Liver (tissue), 7 donors: ENCODE measurements at regions not wholly inside any gene's neighbourhood (a gene's known extent, or its start where the extent isn't known, plus 50 kb on each side); places are given as distances from the start of the nearest gene placed in this dataset.
A peak's percentile ranks its signal among the peaks of the same experiment; 100 is the strongest.

Source experiments
- DNase-seq: peaks from one replicate; pipeline ENCODE4 v3.0.0-alpha.2; 2017; ENCODE audit warnings: low spot score
- H3K27ac ChIP-seq, 2 donors: one replicate each; pipeline ENCODE4 v1.7.0; 2013; ENCODE audit warnings: inconsistent platforms in 2 of 2, low read length in 2 of 2, control low read depth in 1 of 2, low read depth in 1 of 2, mild to moderate bottlenecking in 1 of 2
- H3K27me3 ChIP-seq, 4 donors: one replicate each; pipeline versions ENCODE4 v1.6.1 to v1.7.0; 2013; ENCODE audit warnings: low read length in 3 of 4, inconsistent platforms in 1 of 4, mild to moderate bottlenecking in 1 of 4, moderate library complexity in 1 of 4; ENCODE audit not compliant: control insufficient read depth in 4 of 4, insufficient read depth in 4 of 4
- H3K36me3 ChIP-seq, 4 donors: one replicate each; pipeline versions ENCODE4 v1.6.1 to v1.7.0; 2013; ENCODE audit warnings: low read length in 3 of 4, mild to moderate bottlenecking in 3 of 4, low read depth in 1 of 4, moderate library complexity in 1 of 4; ENCODE audit not compliant: control insufficient read depth in 4 of 4, insufficient read depth in 3 of 4
- H3K4me1 ChIP-seq, 4 donors: one replicate each; pipeline versions ENCODE4 v1.6.1 to v1.7.0; 2013; ENCODE audit warnings: low read length in 3 of 4, mild to moderate bottlenecking in 3 of 4, moderate library complexity in 1 of 4; ENCODE audit not compliant: control insufficient read depth in 4 of 4, insufficient read depth in 4 of 4
- H3K4me3 ChIP-seq, 3 donors: one replicate each; pipeline versions ENCODE4 v1.6.1 to v1.7.0; 2013; ENCODE audit warnings: low read length in 3 of 3, control low read depth in 1 of 3, low read depth in 1 of 3, mild to moderate bottlenecking in 1 of 3
- H3K9ac ChIP-seq, 2 donors: one replicate each; pipeline ENCODE4 v1.7.0; 2013; ENCODE audit warnings: low read length in 2 of 2, mild to moderate bottlenecking in 2 of 2, moderate library complexity in 2 of 2, control low read depth in 1 of 2, low read depth in 1 of 2
- H3K9me3 ChIP-seq, 4 donors: one replicate each; pipeline versions ENCODE4 v1.6.1 to v1.7.0; 2013; ENCODE audit warnings: low read length in 3 of 4; ENCODE audit not compliant: control insufficient read depth in 4 of 4
- EGR1 ChIP-seq, 2 donors: IDR thresholded peaks; 2 replicates each; pipeline ENCODE4 v1.6.1; 2016 to 2018; ENCODE audit warnings: antibody characterized with exemption in 2 of 2, low read depth in 2 of 2
- FOXA2 ChIP-seq: IDR thresholded peaks from 2 replicates; pipeline ENCODE4 v1.6.1; 2016; ENCODE audit warnings: antibody characterized with exemption
- GABPA ChIP-seq, 2 donors: IDR thresholded peaks in 1 of 2; conservative IDR thresholded peaks in 1 of 2; 2 replicates each; pipeline ENCODE4 v1.6.1; 2016; ENCODE audit warnings: antibody characterized with exemption in 2 of 2, mild to moderate bottlenecking in 1 of 2, moderate library complexity in 1 of 2
- HNF4A ChIP-seq, 2 donors: conservative IDR thresholded peaks; 2 replicates each; pipeline ENCODE4 v1.6.1; 2016; ENCODE audit warnings: antibody characterized with exemption in 2 of 2, mild to moderate bottlenecking in 2 of 2
- HNF4G ChIP-seq: IDR thresholded peaks from 2 replicates; pipeline ENCODE4 v1.6.1; 2016; ENCODE audit warnings: antibody characterized with exemption
- JUND ChIP-seq, 2 donors: IDR thresholded peaks; 2 replicates each; pipeline ENCODE4 v1.6.1; 2016; ENCODE audit warnings: antibody characterized with exemption in 2 of 2
- NR2F2 ChIP-seq: IDR thresholded peaks from 2 replicates; pipeline ENCODE4 v1.6.1; 2016; ENCODE audit warnings: antibody characterized with exemption
- RAD21 ChIP-seq, 2 donors: IDR thresholded peaks; 2 replicates each; pipeline ENCODE4 v1.6.1; 2016; ENCODE audit warnings: antibody characterized with exemption in 2 of 2, mild to moderate bottlenecking in 2 of 2
- YY1 ChIP-seq: IDR thresholded peaks from 2 replicates; pipeline ENCODE4 v1.6.1; 2016; ENCODE audit warnings: antibody characterized with exemption, mild to moderate bottlenecking
- WGBS: extraction: QIAGEN DNeasy Blood & Tissue Kit; methylation state at CpG from one replicate; pipeline ENCODE4 v1.1.7; 2013; 5-methylcytosine and 5-hydroxymethylcytosine counted together
- TF ChIP-seq, protein P1 (sequence below): IDR thresholded peaks from 2 replicates; pipeline ENCODE4 v1.6.1; 2016; ENCODE audit warnings: antibody characterized with exemption, mild to moderate bottlenecking
- TF ChIP-seq, protein P2 (sequence below): IDR thresholded peaks from 2 replicates; pipeline ENCODE4 v1.6.1; 2016; ENCODE audit warnings: antibody characterized with exemption
- donor health status: healthy.
- donor health status: healthy.
- donor health status: healthy.
- donor health status: healthy.

DNA sequence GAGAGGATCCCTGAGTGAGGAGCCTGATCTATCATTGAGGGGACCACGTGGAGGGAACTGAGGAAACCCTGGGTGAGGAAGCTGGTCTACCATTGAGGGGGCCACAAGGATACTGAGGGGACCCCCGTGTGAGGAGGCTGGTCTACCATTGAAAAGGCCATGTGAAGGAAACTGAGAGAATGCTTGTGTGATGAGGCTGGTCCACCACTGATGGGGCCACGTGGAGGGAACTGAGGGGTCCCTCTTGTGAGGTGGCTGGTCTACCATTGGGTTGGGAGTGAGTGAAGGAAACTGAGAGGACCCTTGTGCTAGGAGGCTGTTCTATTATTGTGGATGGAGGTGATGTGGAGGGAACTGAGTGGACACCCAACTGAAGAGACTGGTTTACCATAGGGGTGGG, 161.3 kb downstream of the FBLN2 start:
- Histone ChIP-seq H3K4me1 (no peaks in the 10 kb centered on the region), H3K9me3 (peaks cover 0 to 2% (median under 1%) of the 10 kb centered on the region in 4 donors), H3K4me3 (no peak overlapping the region), H3K27ac (no peak overlapping the region), H3K27me3 (peaks cover 0 to 2% (median 0%) of the 10 kb centered on the region in 4 donors), H3K36me3 (no peaks in the 10 kb centered on the region), H3K9ac (no peak overlapping the region)
- 53% methylated on average over 3 of the region's 3 CpGs for WGBS
- peak; percentile 28 for DNase-seq
- TF ChIP-seq HNF4G (no peak), YY1 (no peak), JUND (IDR thresholded peaks at IDR 0.05) (no peak), RAD21 (IDR thresholded peaks at IDR 0.05) (no peak), FOXA2 (no peak), GABPA (IDR thresholded peaks at IDR 0.05 in 1 of 2, conservative IDR thresholded peaks at IDR 0.05 in 1 of 2) (no peak), EGR1 (IDR thresholded peaks at IDR 0.05; ENCODE audit: low read depth in 2 of 2) (no peak)
- TF ChIP-seq, protein P1, sequence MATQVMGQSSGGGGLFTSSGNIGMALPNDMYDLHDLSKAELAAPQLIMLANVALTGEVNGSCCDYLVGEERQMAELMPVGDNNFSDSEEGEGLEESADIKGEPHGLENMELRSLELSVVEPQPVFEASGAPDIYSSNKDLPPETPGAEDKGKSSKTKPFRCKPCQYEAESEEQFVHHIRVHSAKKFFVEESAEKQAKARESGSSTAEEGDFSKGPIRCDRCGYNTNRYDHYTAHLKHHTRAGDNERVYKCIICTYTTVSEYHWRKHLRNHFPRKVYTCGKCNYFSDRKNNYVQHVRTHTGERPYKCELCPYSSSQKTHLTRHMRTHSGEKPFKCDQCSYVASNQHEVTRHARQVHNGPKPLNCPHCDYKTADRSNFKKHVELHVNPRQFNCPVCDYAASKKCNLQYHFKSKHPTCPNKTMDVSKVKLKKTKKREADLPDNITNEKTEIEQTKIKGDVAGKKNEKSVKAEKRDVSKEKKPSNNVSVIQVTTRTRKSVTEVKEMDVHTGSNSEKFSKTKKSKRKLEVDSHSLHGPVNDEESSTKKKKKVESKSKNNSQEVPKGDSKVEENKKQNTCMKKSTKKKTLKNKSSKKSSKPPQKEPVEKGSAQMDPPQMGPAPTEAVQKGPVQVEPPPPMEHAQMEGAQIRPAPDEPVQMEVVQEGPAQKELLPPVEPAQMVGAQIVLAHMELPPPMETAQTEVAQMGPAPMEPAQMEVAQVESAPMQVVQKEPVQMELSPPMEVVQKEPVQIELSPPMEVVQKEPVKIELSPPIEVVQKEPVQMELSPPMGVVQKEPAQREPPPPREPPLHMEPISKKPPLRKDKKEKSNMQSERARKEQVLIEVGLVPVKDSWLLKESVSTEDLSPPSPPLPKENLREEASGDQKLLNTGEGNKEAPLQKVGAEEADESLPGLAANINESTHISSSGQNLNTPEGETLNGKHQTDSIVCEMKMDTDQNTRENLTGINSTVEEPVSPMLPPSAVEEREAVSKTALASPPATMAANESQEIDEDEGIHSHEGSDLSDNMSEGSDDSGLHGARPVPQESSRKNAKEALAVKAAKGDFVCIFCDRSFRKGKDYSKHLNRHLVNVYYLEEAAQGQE, result no peak

DNA sequence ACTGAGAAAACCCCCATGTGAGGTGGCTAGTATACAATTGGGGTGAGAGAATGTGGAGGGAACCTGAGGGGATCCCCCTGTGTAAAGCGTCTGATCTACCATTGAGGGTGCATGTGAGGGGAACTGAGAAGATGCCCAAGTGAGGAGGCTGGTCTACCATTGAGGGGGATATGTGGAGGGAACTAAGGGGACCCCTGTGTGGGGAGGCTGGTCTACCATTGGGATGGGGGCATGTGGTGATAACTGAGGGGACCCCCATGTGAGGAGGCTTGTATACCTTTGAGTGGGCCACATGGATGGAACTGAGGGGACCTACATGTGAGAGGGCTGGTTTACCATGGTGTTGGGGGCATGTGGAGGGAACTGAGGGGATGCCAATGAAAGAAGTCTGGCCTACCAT, 160.8 kb downstream of the FBLN2 start:
- peaks cover 0 to 2% (median under 1%) of the 10 kb centered on the region in 4 donors for H3K9me3 ChIP-seq
- DNase-seq, result peak; percentile 23
- no peak overlapping the region for H3K4me3 ChIP-seq
- TF ChIP-seq NR2F2 (no peak), EGR1 (IDR thresholded peaks at IDR 0.05; ENCODE audit: low read depth in 2 of 2) (no peak), GABPA (IDR thresholded peaks at IDR 0.05 in 1 of 2, conservative IDR thresholded peaks at IDR 0.05 in 1 of 2) (no peak), HNF4A (conservative IDR thresholded peaks at IDR 0.05) (no peak), JUND (IDR thresholded peaks at IDR 0.05) (no peak), RAD21 (IDR thresholded peaks at IDR 0.05) (no peak)
- TF ChIP-seq, protein P2, sequence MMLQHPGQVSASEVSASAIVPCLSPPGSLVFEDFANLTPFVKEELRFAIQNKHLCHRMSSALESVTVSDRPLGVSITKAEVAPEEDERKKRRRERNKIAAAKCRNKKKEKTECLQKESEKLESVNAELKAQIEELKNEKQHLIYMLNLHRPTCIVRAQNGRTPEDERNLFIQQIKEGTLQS, result no peak
- TF ChIP-seq, protein P1, result no peak
- H3K27ac ChIP-seq, result no peak overlapping the region
- H3K9ac ChIP-seq, result no peak overlapping the region
- 81% methylated on average over 1 of the region's 1 CpG for WGBS
- no peaks in the 10 kb centered on the region for H3K4me1 ChIP-seq
- H3K27me3 ChIP-seq, result peaks cover 0 to 2% (median 0%) of the 10 kb centered on the region in 4 donors
- no peaks in the 10 kb centered on the region for H3K36me3 ChIP-seq
